A673 (cell line): ENCODE measurements at regions not wholly inside any gene's neighbourhood (a gene's known extent, or its start where the extent isn't known, plus 50 kb on each side); places are given as distances from the start of the nearest gene placed in this dataset.

ENCODE experiments used
- EZH2 ChIP-seq: fragments of 200-600 bp; sonication (generic); IDR thresholded peaks from 2 replicates; pipeline ENCODE4 v1.6.1; 2017; ENCODE audit warnings: borderline replicate concordance, low read depth, mild to moderate bottlenecking, mixed read lengths, antibody characterized with exemption, low read length; ENCODE audit not compliant: poor library complexity, severe bottlenecking
- TF ChIP-seq, protein P1 (sequence below): fragments of 300-800, 200-600 bp; sonication (generic); conservative IDR thresholded peaks from 2 replicates; pipeline ENCODE4 v1.5.1; 2017; ENCODE audit warnings: low read depth, mild to moderate bottlenecking, antibody characterized with exemption, low read length, moderate library complexity, mixed read lengths

DNA sequence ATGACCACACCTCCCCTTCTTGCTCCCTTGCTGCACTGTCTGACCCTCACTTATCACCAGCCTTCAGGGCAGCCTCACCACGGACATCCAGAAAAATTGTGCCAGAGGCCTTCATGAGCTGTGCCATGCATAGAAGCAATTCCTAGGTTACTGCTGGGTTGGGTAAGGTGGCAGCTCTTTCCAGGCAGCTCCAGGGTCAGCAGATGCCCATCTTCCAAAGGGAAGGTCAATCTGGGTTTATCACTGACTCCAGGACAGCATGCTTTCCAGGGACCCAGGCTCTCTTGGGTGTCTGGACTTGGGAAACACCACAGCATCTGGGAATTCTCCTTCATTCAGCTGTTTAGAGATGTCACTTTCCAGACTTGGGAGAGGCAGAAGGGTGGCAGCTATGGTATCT is 188.9 kb upstream of the CXCL12 start:
- TF ChIP-seq, protein P1, sequence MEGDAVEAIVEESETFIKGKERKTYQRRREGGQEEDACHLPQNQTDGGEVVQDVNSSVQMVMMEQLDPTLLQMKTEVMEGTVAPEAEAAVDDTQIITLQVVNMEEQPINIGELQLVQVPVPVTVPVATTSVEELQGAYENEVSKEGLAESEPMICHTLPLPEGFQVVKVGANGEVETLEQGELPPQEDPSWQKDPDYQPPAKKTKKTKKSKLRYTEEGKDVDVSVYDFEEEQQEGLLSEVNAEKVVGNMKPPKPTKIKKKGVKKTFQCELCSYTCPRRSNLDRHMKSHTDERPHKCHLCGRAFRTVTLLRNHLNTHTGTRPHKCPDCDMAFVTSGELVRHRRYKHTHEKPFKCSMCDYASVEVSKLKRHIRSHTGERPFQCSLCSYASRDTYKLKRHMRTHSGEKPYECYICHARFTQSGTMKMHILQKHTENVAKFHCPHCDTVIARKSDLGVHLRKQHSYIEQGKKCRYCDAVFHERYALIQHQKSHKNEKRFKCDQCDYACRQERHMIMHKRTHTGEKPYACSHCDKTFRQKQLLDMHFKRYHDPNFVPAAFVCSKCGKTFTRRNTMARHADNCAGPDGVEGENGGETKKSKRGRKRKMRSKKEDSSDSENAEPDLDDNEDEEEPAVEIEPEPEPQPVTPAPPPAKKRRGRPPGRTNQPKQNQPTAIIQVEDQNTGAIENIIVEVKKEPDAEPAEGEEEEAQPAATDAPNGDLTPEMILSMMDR: no peak
- TF ChIP-seq EZH2: no peak
